GM23248 (cell line): ENCODE measurements at regions not wholly inside any gene's neighbourhood (a gene's known extent, or its start where the extent isn't known, plus 50 kb on each side); places are given as distances from the start of the nearest gene placed in this dataset.

Experiments used
- EZH2 ChIP-seq: fragments of 200-600 bp; sonication (generic); IDR thresholded peaks from 2 replicates; pipeline ENCODE4 v1.6.1; 2018; ENCODE audit warnings: antibody characterized with exemption, mild to moderate bottlenecking; ENCODE audit not compliant: insufficient read depth, poor library complexity, severe bottlenecking
- EZH2phosphoT487 ChIP-seq: fragments of 200-600 bp; sonication (generic); IDR thresholded peaks from 2 replicates; pipeline ENCODE4 v1.6.1; 2018; ENCODE audit warnings: antibody characterized with exemption, moderate library complexity, mild to moderate bottlenecking, low read depth; ENCODE audit not compliant: insufficient read depth

GRCh38 chr13:64158908-64159307 is 2743.3 kb upstream of the PCDH20 start:
- TF ChIP-seq EZH2 (no peak), EZH2phosphoT487 (no peak)
